ENCODE measurements at regions not wholly inside any gene's neighbourhood (a gene's known extent, or its start where the extent isn't known, plus 50 kb on each side); places are given as distances from the start of the nearest gene placed in this dataset.

DNA sequence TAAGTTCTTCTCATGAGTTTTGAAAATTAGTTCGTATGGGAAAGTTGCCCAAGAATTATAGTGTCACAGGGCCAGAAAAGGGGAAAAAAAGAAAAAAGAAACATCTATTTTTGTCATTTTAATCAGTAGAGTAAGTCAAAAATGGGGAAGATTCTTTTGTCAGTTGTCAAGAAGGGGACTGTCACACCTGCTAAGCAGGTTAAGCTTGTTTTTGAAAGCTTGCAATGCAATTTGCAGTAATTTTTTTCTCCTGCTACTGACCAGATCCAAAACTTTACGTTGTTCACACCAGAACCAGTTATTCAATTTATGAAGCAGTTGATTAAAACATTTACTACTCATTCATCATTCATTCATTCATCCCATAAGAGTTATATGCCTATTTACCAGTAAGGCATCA, 171.4 kb downstream of the SOX4 start:
- Histone ChIP-seq H3K9ac (ENCODE audit: low read depth, low read length) (no peak overlapping the region), H2BK15ac (ENCODE audit: low read depth, low read length) (no peak overlapping the region), H3K79me1 (ENCODE audit: low read depth in 1 of 2, low read length in 2 of 2) (peaks cover 0 to 4% of the 10 kb centered on the region in 2 experiments; a peak in 2 of 4 replicates), H4K5ac (ENCODE audit: low read depth, low read length) (no peak overlapping the region), H3K23ac (ENCODE audit: low read depth, low read length) (no peak overlapping the region), H3K18ac (ENCODE audit: low read depth, low read length) (no peak overlapping the region), H3K4me1 (ENCODE audit: control insufficient read depth, insufficient read depth, low read length) (peaks cover 3% of the 10 kb centered on the region), H3K56ac (ENCODE audit: extremely low read depth, insufficient read depth, low read length) (no peak overlapping the region), H2BK5ac (ENCODE audit: low read depth, low read length, poor library complexity, severe bottlenecking) (no peak overlapping the region), H2BK20ac (ENCODE audit: low read depth, low read length) (no peak overlapping the region), H3K4me2 (ENCODE audit: low read depth, low read length) (no peak overlapping the region), H3K27me3 (ENCODE audit: control insufficient read depth, insufficient read depth, low read length) (no peaks in the 10 kb centered on the region), H3K4me3 (ENCODE audit: insufficient read depth, low read depth, low read length) (no peak overlapping the region), H3K27ac (ENCODE audit: insufficient read depth, low read length) (no peak overlapping the region), H3K9me1 (ENCODE audit: insufficient read depth, low read length) (peaks cover 3% of the 10 kb centered on the region), H3K4ac (ENCODE audit: low read depth, low read length) (no peak overlapping the region), H2BK120ac (ENCODE audit: low read depth, low read length) (no peak overlapping the region), H2AFZ (replicated peaks; ENCODE audit: low read length, poor library complexity) (no peak overlapping the region), H4K20me1 (ENCODE audit: insufficient read depth, low read length) (no peaks in the 10 kb centered on the region), H2AK9ac (replicated peaks; ENCODE audit: low read depth, low read length, poor library complexity) (no peak overlapping the region), H4K8ac (ENCODE audit: low read depth in 2 of 2, low read length in 2 of 2) (no peak overlapping the region), H3K14ac (replicated peaks; ENCODE audit: low read depth, low read length) (no peak overlapping the region), H3K9me3 (ENCODE audit: control insufficient read depth, insufficient read depth, low read length) (no peaks in the 10 kb centered on the region), H2AK5ac (ENCODE audit: low read depth, low read length) (no peak overlapping the region), H4K91ac (ENCODE audit: insufficient read depth, low read depth, low read length) (no peak overlapping the region), H3K36me3 (ENCODE audit: control insufficient read depth, insufficient read depth, low read length) (peaks cover 3% of the 10 kb centered on the region; the same call in 1 of the 2 replicates)
- no peak for ATAC-seq (ENCODE audit: low read depth)
- intact Hi-C loops (cut with micrococcal nuclease) (loop anchor here (5.0 to 10.0 kb wide), 4 partner anchors 168 to 890 kb away; no protein-coding TSS in a partner anchor), in situ Hi-C loops (cut with MboI; ENCODE audit: low sequenced_read_pairs) (no loop called here), dilution Hi-C loops (cut with HindIII; ENCODE audit: low sequenced_read_pairs, unreplicated experiment) (no loop called here)
- TF ChIP-seq MXI1 (IDR thresholded peaks at IDR 0.05; ENCODE audit: borderline replicate concordance, low read depth, low read length) (no peak), FOS (IDR thresholded peaks at IDR 0.05; ENCODE audit: low read depth, low read length) (no peak), BHLHE40 (IDR thresholded peaks at IDR 0.05; ENCODE audit: low read depth, low read length) (no peak), USF2 (IDR thresholded peaks at IDR 0.05; ENCODE audit: low read depth, low read length) (no peak)
- ChIA-PET POLR2A (ENCODE audit: unreplicated experiment) (no interaction called here), CTCF (interaction anchor here (0.6 kb wide), 1 partner anchor 1203 kb away, joined by 6 read pairs; no protein-coding TSS in a partner anchor)
- BruUV-seq (replicated peaks) = no TSS peak
- no peak for DNase-seq
- WGBS, 2 experiments (ENCODE audit: extremely low coverage in 2 of 2, insufficient read length in 1 of 2) = no CpG with 5 or more reads among the region's 2 CpGs
